ENCODE measurements at regions not wholly inside any gene's neighbourhood (a gene's known extent, or its start where the extent isn't known, plus 50 kb on each side); places are given as distances from the start of the nearest gene placed in this dataset.

DNA sequence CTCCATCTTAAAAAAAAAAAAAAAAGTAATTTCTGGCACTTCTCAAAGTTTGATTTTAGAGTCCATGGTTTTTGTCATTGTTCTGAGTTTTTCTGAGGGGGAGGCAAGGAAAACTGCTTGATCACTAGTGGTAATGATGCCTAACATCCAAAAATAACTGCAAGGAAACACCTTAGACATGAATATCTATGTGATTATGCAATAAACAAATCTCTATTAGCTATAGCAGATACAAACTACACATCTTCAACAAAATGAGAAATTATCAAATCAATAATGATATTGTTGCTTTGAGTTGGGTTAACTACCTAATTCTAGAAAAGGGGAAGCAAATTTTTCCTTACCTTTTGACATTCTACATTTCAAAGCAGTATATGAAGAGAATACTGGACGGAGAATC lies 230.9 kb upstream of the JARID2 start:
- BruUV-seq (replicated peaks), result no TSS peak

DNA sequence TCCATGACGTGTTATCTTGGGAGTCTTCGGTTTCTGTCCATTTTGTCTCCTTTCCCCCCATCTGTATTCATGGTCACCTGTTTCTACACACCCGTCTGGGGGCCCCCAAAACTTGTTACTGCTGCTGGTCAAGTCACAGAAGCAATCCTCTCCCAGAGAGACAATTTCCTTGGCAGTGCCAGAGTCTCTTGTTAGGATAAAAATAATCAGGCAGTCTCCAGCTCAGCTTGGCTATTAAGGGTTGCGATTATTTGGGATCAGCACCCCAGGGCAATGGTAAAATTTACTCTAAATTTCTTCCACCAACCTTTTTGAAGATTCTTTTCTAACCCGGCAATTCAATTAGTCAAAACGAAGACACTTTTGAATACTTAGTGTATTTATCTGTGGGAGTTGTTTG lies 229.1 kb upstream of the JARID2 start:
- TF ChIP-seq CTCF (IDR thresholded peaks at IDR 0.05; ENCODE audit: insufficient read depth in 1 of 2, low read depth in 1 of 2, low read length in 1 of 2, severe bottlenecking in 1 of 2, unreplicated experiment in 1 of 2), result no peak
- POLR2A ChIA-PET, result no interaction called here
- H3K4me1 Mint-ChIP-seq (ENCODE audit: low read depth, unreplicated experiment), result peaks cover 9% of the 10 kb centered on the region

More for the DNA sequence above, 230.9 kb upstream of the JARID2 start:
- H3K4me1 Mint-ChIP-seq (ENCODE audit: low read depth, unreplicated experiment), result peaks cover 9% of the 10 kb centered on the region
- Histone ChIP-seq H3K4me3 (ENCODE audit: low read depth, low read length) (no peak overlapping the region), H3K4me1 (no peaks in the 10 kb centered on the region), H3K36me3 (ENCODE audit: control insufficient read depth, insufficient read depth, low read length) (no peaks in the 10 kb centered on the region), H3K9me3 (no peaks in the 10 kb centered on the region), H3K27me3 (replicated peaks; ENCODE audit: control insufficient read depth, insufficient read depth, low read length) (no peaks in the 10 kb centered on the region)
- no peak overlapping the region for H3K4me3 Mint-ChIP-seq (ENCODE audit: unreplicated experiment)
- no peak overlapping the region for H3K27ac Mint-ChIP-seq (ENCODE audit: unreplicated experiment)
- POLR2A ChIA-PET, result no interaction called here
- DNase-seq, result no peak
- no peaks in the 10 kb centered on the region for H3K36me3 Mint-ChIP-seq (ENCODE audit: insufficient read depth, unreplicated experiment)
- intact Hi-C loops (cut with micrococcal nuclease; ENCODE audit: unreplicated experiment), result no loop called here
- H3K9me3 Mint-ChIP-seq (ENCODE audit: unreplicated experiment), result no peaks in the 10 kb centered on the region
- TF ChIP-seq CTCF (IDR thresholded peaks at IDR 0.05; ENCODE audit: insufficient read depth in 1 of 2, low read depth in 1 of 2, low read length in 1 of 2, severe bottlenecking in 1 of 2, unreplicated experiment in 1 of 2), result no peak
- no peaks in the 10 kb centered on the region for H3K27me3 Mint-ChIP-seq (ENCODE audit: insufficient read depth, unreplicated experiment)
- CTCF ChIA-PET, result no interaction called here

GRCh38 chr6:15017261-15017660 lies 228.6 kb upstream of the JARID2 start:
- intact Hi-C loops (cut with micrococcal nuclease; ENCODE audit: unreplicated experiment), result no loop called here
- ChIA-PET POLR2A (no interaction called here), CTCF (no interaction called here)
- Histone ChIP-seq H3K4me1 (no peaks in the 10 kb centered on the region), H3K27me3 (replicated peaks; ENCODE audit: control insufficient read depth, insufficient read depth, low read length) (no peaks in the 10 kb centered on the region), H3K9me3 (no peaks in the 10 kb centered on the region), H3K4me3 (ENCODE audit: low read depth, low read length) (no peak overlapping the region), H3K36me3 (ENCODE audit: control insufficient read depth, insufficient read depth, low read length) (no peaks in the 10 kb centered on the region)
- Mint-ChIP-seq H3K27me3 (ENCODE audit: insufficient read depth, unreplicated experiment) (no peaks in the 10 kb centered on the region), H3K9me3 (ENCODE audit: unreplicated experiment) (no peaks in the 10 kb centered on the region), H3K36me3 (ENCODE audit: insufficient read depth, unreplicated experiment) (no peaks in the 10 kb centered on the region), H3K4me1 (ENCODE audit: low read depth, unreplicated experiment) (peaks cover 9% of the 10 kb centered on the region), H3K4me3 (ENCODE audit: unreplicated experiment) (no peak overlapping the region), H3K27ac (ENCODE audit: unreplicated experiment) (no peak overlapping the region)
- TF ChIP-seq CTCF (IDR thresholded peaks at IDR 0.05; ENCODE audit: insufficient read depth in 1 of 2, low read depth in 1 of 2, low read length in 1 of 2, severe bottlenecking in 1 of 2, unreplicated experiment in 1 of 2), result no peak
- DNase-seq, result no peak
- BruUV-seq (replicated peaks), result no TSS peak

More for the DNA sequence above, 229.1 kb upstream of the JARID2 start:
- CTCF ChIA-PET, result no interaction called here
- no peak for DNase-seq
- Histone ChIP-seq H3K27me3 (replicated peaks; ENCODE audit: control insufficient read depth, insufficient read depth, low read length) (no peaks in the 10 kb centered on the region), H3K9me3 (no peaks in the 10 kb centered on the region), H3K36me3 (ENCODE audit: control insufficient read depth, insufficient read depth, low read length) (no peaks in the 10 kb centered on the region), H3K4me3 (ENCODE audit: low read depth, low read length) (no peak overlapping the region), H3K4me1 (no peaks in the 10 kb centered on the region)
- BruUV-seq (replicated peaks), result no TSS peak
- no peaks in the 10 kb centered on the region for H3K27me3 Mint-ChIP-seq (ENCODE audit: insufficient read depth, unreplicated experiment)
- no peak overlapping the region for H3K27ac Mint-ChIP-seq (ENCODE audit: unreplicated experiment)
- no peak overlapping the region for H3K4me3 Mint-ChIP-seq (ENCODE audit: unreplicated experiment)
- no peaks in the 10 kb centered on the region for H3K9me3 Mint-ChIP-seq (ENCODE audit: unreplicated experiment)
- H3K36me3 Mint-ChIP-seq (ENCODE audit: insufficient read depth, unreplicated experiment), result no peaks in the 10 kb centered on the region
- intact Hi-C loops (cut with micrococcal nuclease; ENCODE audit: unreplicated experiment), result no loop called here

Data from Caco-2 (cell line).